Body of pancreas (tissue), 4 donors: ENCODE measurements at regions not wholly inside any gene's neighbourhood (a gene's known extent, or its start where the extent isn't known, plus 50 kb on each side); places are given as distances from the start of the nearest gene placed in this dataset.

Source experiments
- CTCF ChIP-seq, 7 experiments: fragments of 450-650 bp in 4 of 7; fragments of 200-600 bp in 3 of 7; sonication (generic) in 3 of 7; IDR thresholded peaks; one replicate each; pipeline ENCODE4 v1.5.1; 2016 to 2019; ENCODE audit warnings: antibody characterized with exemption in 7 of 7
- POLR2A ChIP-seq, 3 donors: fragments of 450-650 bp; IDR thresholded peaks; one replicate each; pipeline ENCODE4 v1.6.1; 2016; ENCODE audit warnings: antibody characterized with exemption in 3 of 3, mild to moderate bottlenecking in 2 of 3

- TF ChIP-seq POLR2A (IDR thresholded peaks at IDR 0.05) (no peak), CTCF (IDR thresholded peaks at IDR 0.05) (no peak)
These were observed 68.6 kb upstream of the MCHR2 start for GRCh38 chr6:100062621-100063020.
